PC-3 (cell line): ENCODE measurements at regions not wholly inside any gene's neighbourhood (a gene's known extent, or its start where the extent isn't known, plus 50 kb on each side); places are given as distances from the start of the nearest gene placed in this dataset.

Experiments
- EZH2 ChIP-seq: fragments of 300-600 bp; sonication (generic); IDR thresholded peaks from one replicate; pipeline ENCODE4 v1.6.1; 2017; ENCODE audit warnings: antibody characterized with exemption, mild to moderate bottlenecking, low read length; ENCODE audit not compliant: unreplicated experiment
- EZH2phosphoT487 ChIP-seq: fragments of 300-600 bp; sonication (generic); IDR thresholded peaks from 2 replicates; pipeline ENCODE4 v1.6.1; 2018; ENCODE audit warnings: mild to moderate bottlenecking, antibody characterized with exemption, low read length, borderline replicate concordance
- TF ChIP-seq, protein P1 (sequence below): fragments of 300-600 bp; sonication (generic); conservative IDR thresholded peaks from 2 replicates; pipeline ENCODE4 v1.5.1; 2017; ENCODE audit warnings: antibody characterized with exemption, low read depth, mild to moderate bottlenecking, low read length

DNA sequence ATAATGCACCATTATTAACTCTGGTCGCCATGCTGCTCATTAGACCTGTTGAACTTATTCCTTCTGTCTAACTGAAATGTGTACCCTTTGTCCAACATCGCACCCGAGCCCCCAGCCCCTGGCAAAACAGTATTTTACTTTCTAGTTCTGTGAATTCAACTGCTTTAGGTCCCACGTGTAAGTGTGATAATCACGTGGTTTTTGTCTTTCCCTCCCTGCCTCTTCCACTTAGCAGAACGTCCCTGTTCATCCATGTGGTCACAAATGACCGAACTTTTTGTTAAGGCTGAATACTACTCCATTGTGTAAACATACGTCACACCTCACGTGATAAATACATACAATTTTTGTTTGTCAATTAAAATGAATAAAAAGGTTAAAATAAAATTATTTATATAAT is 826.9 kb downstream of the DCDC2C start:
- TF ChIP-seq EZH2 (no peak), EZH2phosphoT487 (no peak)
- TF ChIP-seq, protein P1, sequence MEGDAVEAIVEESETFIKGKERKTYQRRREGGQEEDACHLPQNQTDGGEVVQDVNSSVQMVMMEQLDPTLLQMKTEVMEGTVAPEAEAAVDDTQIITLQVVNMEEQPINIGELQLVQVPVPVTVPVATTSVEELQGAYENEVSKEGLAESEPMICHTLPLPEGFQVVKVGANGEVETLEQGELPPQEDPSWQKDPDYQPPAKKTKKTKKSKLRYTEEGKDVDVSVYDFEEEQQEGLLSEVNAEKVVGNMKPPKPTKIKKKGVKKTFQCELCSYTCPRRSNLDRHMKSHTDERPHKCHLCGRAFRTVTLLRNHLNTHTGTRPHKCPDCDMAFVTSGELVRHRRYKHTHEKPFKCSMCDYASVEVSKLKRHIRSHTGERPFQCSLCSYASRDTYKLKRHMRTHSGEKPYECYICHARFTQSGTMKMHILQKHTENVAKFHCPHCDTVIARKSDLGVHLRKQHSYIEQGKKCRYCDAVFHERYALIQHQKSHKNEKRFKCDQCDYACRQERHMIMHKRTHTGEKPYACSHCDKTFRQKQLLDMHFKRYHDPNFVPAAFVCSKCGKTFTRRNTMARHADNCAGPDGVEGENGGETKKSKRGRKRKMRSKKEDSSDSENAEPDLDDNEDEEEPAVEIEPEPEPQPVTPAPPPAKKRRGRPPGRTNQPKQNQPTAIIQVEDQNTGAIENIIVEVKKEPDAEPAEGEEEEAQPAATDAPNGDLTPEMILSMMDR: no peak
